Hematopoietic multipotent progenitor cell treated with erythropoietin and hydrocortisone succinate and interleukin-3 and kit ligand, for 15 days (in vitro differentiated cells): ENCODE measurements at regions not wholly inside any gene's neighbourhood (a gene's known extent, or its start where the extent isn't known, plus 50 kb on each side); places are given as distances from the start of the nearest gene placed in this dataset.
"Not testable (repeated sequence)": the region's sequence is repeated elsewhere in the genome, so short reads cannot be mapped to it uniquely, and the experiment has no call there.

Experiments
- DNase-seq: peaks from one replicate; pipeline ENCODE4 v3.0.0-alpha.2; 2015; ENCODE audit warnings: low spot score

- DNase-seq = no peak
Measured at GRCh38 chr6:141394125-141394536, 738.6 kb upstream of the GJE1 start.

- DNase-seq = no peak
Measured at GRCh38 chr6:141393405-141394124, 739.2 kb upstream of the GJE1 start.

- not testable (repeated sequence) for DNase-seq
Measured at GRCh38 chr6:141391135-141391534, 741.6 kb upstream of the GJE1 start.

- DNase-seq = no peak
Measured at GRCh38 chr6:141388666-141389065, 744.1 kb upstream of the GJE1 start.

- no peak for DNase-seq
Measured at GRCh38 chr6:141370438-141370837, 762.3 kb upstream of the GJE1 start.

- DNase-seq = not testable (repeated sequence)
Measured at GRCh38 chr6:141366796-141367195, 765.9 kb upstream of the GJE1 start.

GRCh38 chr6:141364694-141365093 is 768.0 kb upstream of the GJE1 start:
- DNase-seq = no peak

GRCh38 chr6:141364232-141364631 is 768.5 kb upstream of the GJE1 start:
- DNase-seq = no peak

GRCh38 chr6:141361559-141361958 is 771.2 kb upstream of the GJE1 start:
- DNase-seq = no peak

- no peak for DNase-seq
Measured at GRCh38 chr6:141359953-141360352, 772.8 kb upstream of the GJE1 start.

- DNase-seq = no peak
Measured at GRCh38 chr6:141354191-141354955, 778.4 kb upstream of the GJE1 start.

- no peak for DNase-seq
Measured at GRCh38 chr6:141351721-141352120, 781.0 kb upstream of the GJE1 start.

GRCh38 chr6:141349710-141350109 is 783.0 kb upstream of the GJE1 start:
- no peak for DNase-seq

- no peak for DNase-seq
Measured at GRCh38 chr6:141347906-141348492, 784.7 kb upstream of the GJE1 start.

GRCh38 chr6:141347086-141347485 is 785.6 kb upstream of the GJE1 start:
- DNase-seq = no peak

GRCh38 chr6:141346535-141346934 is 786.2 kb upstream of the GJE1 start:
- DNase-seq = no peak

GRCh38 chr6:141337191-141337590 is 795.5 kb upstream of the GJE1 start:
- no peak for DNase-seq

- DNase-seq = no peak
Measured at GRCh38 chr6:141335477-141336273, 797.0 kb upstream of the GJE1 start.

GRCh38 chr6:141326925-141327324 is 805.8 kb upstream of the GJE1 start:
- DNase-seq = no peak

- no peak for DNase-seq
Measured at GRCh38 chr6:141326426-141326825, 806.3 kb upstream of the GJE1 start.

GRCh38 chr6:141321493-141322347 is 811.0 kb upstream of the GJE1 start:
- no peak for DNase-seq
